DMS 273 (cell line): ENCODE measurements at regions not wholly inside any gene's neighbourhood (a gene's known extent, or its start where the extent isn't known, plus 50 kb on each side); places are given as distances from the start of the nearest gene placed in this dataset.
"Not testable (repeated sequence)": the region's sequence is repeated elsewhere in the genome, so short reads cannot be mapped to it uniquely, and the experiment has no call there.

Source experiments
- DNase-seq: peaks from one replicate; lab custom pipeline; 2025; ENCODE audit not compliant: unreplicated experiment; lab: John Stamatoyannopoulos, UW

GRCh38 chr11:109926941-109927340 is 166.3 kb upstream of the ZC3H12C start:
- no peak for DNase-seq

- peak; percentile 3 for DNase-seq
Observed at GRCh38 chr11:109929308-109929707, 163.9 kb upstream of the ZC3H12C start.

- DNase-seq, result no peak
Observed at GRCh38 chr11:109933126-109933525, 160.1 kb upstream of the ZC3H12C start.

GRCh38 chr11:109934151-109934550 is 159.0 kb upstream of the ZC3H12C start:
- no peak for DNase-seq

GRCh38 chr11:109936661-109937180 is 156.5 kb upstream of the ZC3H12C start:
- no peak for DNase-seq

- no peak for DNase-seq
Observed at GRCh38 chr11:109937968-109938367, 155.2 kb upstream of the ZC3H12C start.

GRCh38 chr11:109939166-109939810 is 153.9 kb upstream of the ZC3H12C start:
- peak; percentile 84 for DNase-seq

- DNase-seq, result no peak
Observed at GRCh38 chr11:109940816-109941215, 152.4 kb upstream of the ZC3H12C start.

- no peak for DNase-seq
Observed at GRCh38 chr11:109945626-109946321, 147.4 kb upstream of the ZC3H12C start.

- DNase-seq, result peak; percentile 82
Observed at GRCh38 chr11:109946322-109946846, 146.8 kb upstream of the ZC3H12C start.

GRCh38 chr11:109954534-109954933 is 138.7 kb upstream of the ZC3H12C start:
- no peak for DNase-seq

GRCh38 chr11:109956124-109956793 is 136.9 kb upstream of the ZC3H12C start:
- no peak for DNase-seq

- DNase-seq, result no peak
Observed at GRCh38 chr11:109957000-109957399, 136.2 kb upstream of the ZC3H12C start.

GRCh38 chr11:109957601-109958000 is 135.6 kb upstream of the ZC3H12C start:
- no peak for DNase-seq

GRCh38 chr11:109958131-109958820 is 134.9 kb upstream of the ZC3H12C start:
- DNase-seq, result peak; percentile 5

- no peak for DNase-seq
Observed at GRCh38 chr11:109958821-109959166, 134.4 kb upstream of the ZC3H12C start.

GRCh38 chr11:109960831-109961230 is 132.4 kb upstream of the ZC3H12C start:
- no peak for DNase-seq

GRCh38 chr11:109961261-109961660 is 131.9 kb upstream of the ZC3H12C start:
- DNase-seq, result no peak

- DNase-seq, result peak; percentile 38
Observed at GRCh38 chr11:109963101-109963500, 130.1 kb upstream of the ZC3H12C start.

- peak; percentile 66 for DNase-seq
Observed at GRCh38 chr11:109964487-109964886, 128.7 kb upstream of the ZC3H12C start.

GRCh38 chr11:109965445-109965844 is 127.7 kb upstream of the ZC3H12C start:
- not testable (repeated sequence) for DNase-seq
